ENCODE measurements at regions not wholly inside any gene's neighbourhood (a gene's known extent, or its start where the extent isn't known, plus 50 kb on each side); places are given as distances from the start of the nearest gene placed in this dataset.

- DNase-seq: no peak
Measured at GRCh38 chr5:74250304-74251102, 390.0 kb downstream of the ENC1 start.

GRCh38 chr5:74248576-74248975, 392.0 kb downstream of the ENC1 start:
- peak; percentile 19 for DNase-seq

GRCh38 chr5:74244406-74244805, 396.1 kb downstream of the ENC1 start:
- DNase-seq: no peak

GRCh38 chr5:74243634-74244033, 396.9 kb downstream of the ENC1 start:
- DNase-seq: peak; percentile 80

- DNase-seq: no peak
Measured at GRCh38 chr5:74242516-74242915, 398.0 kb downstream of the ENC1 start.

- no peak for DNase-seq
Measured at GRCh38 chr5:74241751-74242140, 398.8 kb downstream of the ENC1 start.

- DNase-seq: no peak
Measured at GRCh38 chr5:74240783-74241750, 399.5 kb downstream of the ENC1 start.

- DNase-seq: no peak
Measured at GRCh38 chr5:74239261-74239660, 401.3 kb downstream of the ENC1 start.

- no peak for DNase-seq
Measured at GRCh38 chr5:74237571-74238145, 402.9 kb downstream of the ENC1 start.

GRCh38 chr5:74235552-74235951, 405.0 kb downstream of the ENC1 start:
- no peak for DNase-seq

- no peak for DNase-seq
Measured at GRCh38 chr5:74233571-74233970, 407.0 kb downstream of the ENC1 start.

GRCh38 chr5:74233091-74233490, 407.4 kb downstream of the ENC1 start:
- no peak for DNase-seq

- DNase-seq: no peak
Measured at GRCh38 chr5:74232276-74232675, 408.3 kb downstream of the ENC1 start.

GRCh38 chr5:74231697-74232096, 408.8 kb downstream of the ENC1 start:
- DNase-seq: no peak

GRCh38 chr5:74226716-74227485, 413.6 kb downstream of the ENC1 start:
- DNase-seq: no peak

- DNase-seq: peak; percentile 49
Measured at GRCh38 chr5:74225587-74225986, 414.9 kb downstream of the ENC1 start.

GRCh38 chr5:74224331-74224730, 416.2 kb downstream of the ENC1 start:
- DNase-seq: peak; percentile 38

GRCh38 chr5:74222806-74223205, 417.7 kb downstream of the ENC1 start:
- no peak for DNase-seq

- DNase-seq: no peak
Measured at GRCh38 chr5:74221413-74221812, 419.1 kb downstream of the ENC1 start.

- no peak for DNase-seq
Measured at GRCh38 chr5:74216012-74216411, 424.5 kb downstream of the ENC1 start.

GRCh38 chr5:74212336-74212735, 428.2 kb downstream of the ENC1 start:
- peak; percentile 39 for DNase-seq

- DNase-seq: no peak
Measured at GRCh38 chr5:74209571-74209970, 431.0 kb downstream of the ENC1 start.

Data from NCI-H69 (cell line).